ENCODE measurements at regions not wholly inside any gene's neighbourhood (a gene's known extent, or its start where the extent isn't known, plus 50 kb on each side); places are given as distances from the start of the nearest gene placed in this dataset.
A peak's percentile ranks its signal among the peaks of the same experiment; 100 is the strongest.

- TF ChIP-seq POLR2AphosphoS5 (IDR thresholded peaks at IDR 0.05; ENCODE audit: low read depth, low read length) (no peak), PAX5 (IDR thresholded peaks at IDR 0.05; ENCODE audit: insufficient read depth, low read length, severe bottlenecking) (no peak), SPI1 (IDR thresholded peaks at IDR 0.05; ENCODE audit: low read depth, low read length) (no peak), POU2F2 (IDR thresholded peaks at IDR 0.05; ENCODE audit: low read depth, low read length) (no peak), POLR2A (IDR thresholded peaks at IDR 0.05; ENCODE audit: low read depth, low read length) (no peak), TAF1 (IDR thresholded peaks at IDR 0.05; ENCODE audit: low read depth, low read length) (no peak)
- no peak for DNase-seq (ENCODE audit: insufficient read length, low spot score)
- FAIRE-seq = no peak
These were observed 135.2 kb downstream of the TLE3 start for GRCh38 chr15:69962561-69962960.

DNA sequence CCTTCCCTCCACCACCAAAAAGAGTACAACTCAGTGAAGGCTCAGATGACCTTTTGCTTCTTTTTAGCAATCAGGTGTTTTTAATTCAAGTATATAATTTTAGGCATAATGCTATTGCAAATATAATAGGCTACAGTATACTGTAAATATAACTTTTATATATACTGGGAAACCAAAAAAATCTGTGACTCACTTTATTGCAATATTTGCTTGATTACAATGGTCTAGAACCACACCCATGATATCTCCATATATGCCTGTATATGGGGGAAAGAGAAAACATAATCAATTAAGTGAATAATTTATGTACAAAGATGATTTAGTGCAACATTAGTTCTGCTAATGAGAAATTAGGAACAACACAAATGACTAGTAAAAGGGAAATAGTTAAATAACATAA is 134.3 kb downstream of the TLE3 start:
- DNase-seq (ENCODE audit: insufficient read length, low spot score) (no peak), FAIRE-seq (no peak)
- TF ChIP-seq PAX5 (IDR thresholded peaks at IDR 0.05; ENCODE audit: insufficient read depth, low read length, severe bottlenecking) = no peak
- TF ChIP-seq POLR2A (IDR thresholded peaks at IDR 0.05; ENCODE audit: low read depth, low read length) = no peak
- no peak for TF ChIP-seq POLR2AphosphoS5 (IDR thresholded peaks at IDR 0.05; ENCODE audit: low read depth, low read length)

- FAIRE-seq = no peak
- TF ChIP-seq POU2F2 (IDR thresholded peaks at IDR 0.05; ENCODE audit: low read depth, low read length) (no peak), SPI1 (IDR thresholded peaks at IDR 0.05; ENCODE audit: low read depth, low read length) (no peak), PAX5 (IDR thresholded peaks at IDR 0.05; ENCODE audit: insufficient read depth, low read length, severe bottlenecking) (no peak), POLR2A (IDR thresholded peaks at IDR 0.05; ENCODE audit: low read depth, low read length) (no peak), TAF1 (IDR thresholded peaks at IDR 0.05; ENCODE audit: low read depth, low read length) (no peak), POLR2AphosphoS5 (IDR thresholded peaks at IDR 0.05; ENCODE audit: low read depth, low read length) (no peak)
- no peak for DNase-seq (ENCODE audit: insufficient read length, low spot score)
These were observed 125.9 kb downstream of the TLE3 start for GRCh38 chr15:69971771-69972170.

DNA sequence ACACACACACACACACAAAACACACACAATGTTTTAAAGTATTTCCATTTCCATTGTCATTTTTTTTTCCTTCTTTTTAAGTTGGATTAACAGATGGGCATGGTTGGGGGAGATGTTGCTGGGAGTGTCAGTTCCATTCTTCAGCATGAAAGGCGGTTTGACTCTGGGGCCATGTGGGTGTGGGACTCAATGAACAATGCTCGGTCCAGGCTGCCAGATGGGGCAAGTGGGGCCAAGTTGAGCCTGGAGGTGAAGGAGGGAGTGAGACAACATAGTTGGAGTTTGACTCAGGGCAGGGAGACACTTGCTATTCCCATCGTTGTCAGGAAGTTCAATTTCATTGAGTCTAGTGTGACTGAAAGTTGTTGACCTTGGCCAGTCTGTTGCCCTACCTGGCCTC is 125.3 kb downstream of the TLE3 start:
- DNase-seq (ENCODE audit: insufficient read length, low spot score) = no peak
- TF ChIP-seq SPI1 (IDR thresholded peaks at IDR 0.05; ENCODE audit: low read depth, low read length) (no peak), TAF1 (IDR thresholded peaks at IDR 0.05; ENCODE audit: low read depth, low read length) (no peak), PAX5 (IDR thresholded peaks at IDR 0.05; ENCODE audit: insufficient read depth, low read length, severe bottlenecking) (no peak), POU2F2 (IDR thresholded peaks at IDR 0.05; ENCODE audit: low read depth, low read length) (no peak), POLR2AphosphoS5 (IDR thresholded peaks at IDR 0.05; ENCODE audit: low read depth, low read length) (no peak), POLR2A (IDR thresholded peaks at IDR 0.05; ENCODE audit: low read depth, low read length) (no peak)
- FAIRE-seq = no peak

DNA sequence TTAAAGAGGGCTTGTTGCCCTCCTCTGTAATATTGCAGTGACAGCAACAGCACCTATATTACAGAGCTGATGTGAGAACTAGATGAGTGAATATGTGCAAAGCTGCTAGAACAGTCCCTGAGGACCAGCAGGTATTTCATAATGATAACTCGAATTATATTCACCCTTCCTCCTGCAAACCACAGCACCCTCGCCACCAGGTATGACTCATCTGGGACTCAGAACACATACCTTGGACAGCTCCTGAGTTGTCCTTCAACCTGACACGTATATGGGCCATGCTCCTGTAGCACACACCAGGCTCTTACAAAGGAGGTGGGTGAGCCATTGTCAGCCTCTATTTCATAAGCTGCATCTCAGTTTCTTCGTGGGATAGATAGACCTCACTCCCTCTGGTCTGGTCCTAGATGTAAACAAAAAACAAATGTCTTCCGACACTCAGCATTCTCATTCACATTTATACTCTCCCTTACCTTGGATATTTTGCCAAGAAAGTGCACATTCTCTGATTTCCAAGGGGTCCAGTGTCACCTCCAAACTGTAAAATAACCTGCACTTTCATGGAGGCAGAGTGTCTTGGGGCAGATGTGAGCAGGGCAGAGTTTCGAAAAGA is 124.5 kb downstream of the TLE3 start:
- FAIRE-seq = no peak
- TF ChIP-seq POLR2A (IDR thresholded peaks at IDR 0.05; ENCODE audit: low read depth, low read length) = no peak
- no peak for TF ChIP-seq SPI1 (IDR thresholded peaks at IDR 0.05; ENCODE audit: low read depth, low read length)
- no peak for TF ChIP-seq PAX5 (IDR thresholded peaks at IDR 0.05; ENCODE audit: insufficient read depth, low read length, severe bottlenecking)
- no peak for TF ChIP-seq TAF1 (IDR thresholded peaks at IDR 0.05; ENCODE audit: low read depth, low read length)
- TF ChIP-seq POU2F2 (IDR thresholded peaks at IDR 0.05; ENCODE audit: low read depth, low read length) = no peak
- no peak for TF ChIP-seq POLR2AphosphoS5 (IDR thresholded peaks at IDR 0.05; ENCODE audit: low read depth, low read length)
- no peak for DNase-seq (ENCODE audit: insufficient read length, low spot score)

DNA sequence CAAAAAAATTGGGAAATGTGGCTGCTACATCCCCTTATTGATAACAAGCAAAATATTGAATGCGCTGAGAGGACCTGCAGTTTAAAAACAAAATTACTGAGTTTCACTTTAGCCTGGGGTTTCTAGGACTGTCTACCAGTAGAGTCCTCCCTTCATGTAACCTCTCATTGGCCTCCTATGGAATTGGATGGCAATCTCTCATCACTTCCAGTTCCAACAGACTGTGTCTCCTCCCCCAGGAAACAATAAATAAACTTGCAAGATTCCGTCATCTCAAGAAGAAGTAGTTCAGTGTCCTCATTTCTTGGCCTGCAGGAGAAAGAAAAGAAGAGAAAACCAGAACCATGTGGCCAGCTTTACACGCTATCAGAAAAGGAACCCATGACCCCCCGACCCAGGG is 123.8 kb downstream of the TLE3 start:
- no peak for TF ChIP-seq POU2F2 (IDR thresholded peaks at IDR 0.05; ENCODE audit: low read depth, low read length)
- no peak for TF ChIP-seq POLR2A (IDR thresholded peaks at IDR 0.05; ENCODE audit: low read depth, low read length)
- TF ChIP-seq TAF1 (IDR thresholded peaks at IDR 0.05; ENCODE audit: low read depth, low read length) = no peak
- TF ChIP-seq SPI1 (IDR thresholded peaks at IDR 0.05; ENCODE audit: low read depth, low read length) = no peak
- no peak for TF ChIP-seq PAX5 (IDR thresholded peaks at IDR 0.05; ENCODE audit: insufficient read depth, low read length, severe bottlenecking)
- TF ChIP-seq POLR2AphosphoS5 (IDR thresholded peaks at IDR 0.05; ENCODE audit: low read depth, low read length) = no peak
- DNase-seq (ENCODE audit: insufficient read length, low spot score) = no peak
- FAIRE-seq = no peak

DNA sequence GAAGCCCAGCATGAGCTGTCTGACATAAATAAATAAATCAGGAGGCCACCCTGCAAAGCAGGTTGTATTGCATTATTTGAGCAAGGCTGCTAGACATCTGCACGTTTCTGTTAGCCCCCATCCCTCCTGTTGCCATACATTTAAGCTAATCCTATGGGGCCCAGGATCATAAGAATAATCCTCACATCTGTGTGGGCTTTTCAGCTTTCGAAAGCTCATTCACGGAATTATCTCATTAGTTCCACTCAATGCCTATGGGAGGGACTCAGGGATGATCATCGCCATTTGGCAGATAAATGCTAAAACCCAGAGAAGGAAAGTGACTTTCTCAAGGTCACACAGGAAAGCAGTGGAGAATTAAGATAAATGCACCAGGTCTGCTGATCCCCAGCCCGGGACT is 123.4 kb downstream of the TLE3 start:
- no peak for FAIRE-seq
- TF ChIP-seq POLR2A (IDR thresholded peaks at IDR 0.05; ENCODE audit: low read depth, low read length) (no peak), PAX5 (IDR thresholded peaks at IDR 0.05; ENCODE audit: insufficient read depth, low read length, severe bottlenecking) (no peak), POLR2AphosphoS5 (IDR thresholded peaks at IDR 0.05; ENCODE audit: low read depth, low read length) (no peak), SPI1 (IDR thresholded peaks at IDR 0.05; ENCODE audit: low read depth, low read length) (no peak), TAF1 (IDR thresholded peaks at IDR 0.05; ENCODE audit: low read depth, low read length) (no peak), POU2F2 (IDR thresholded peaks at IDR 0.05; ENCODE audit: low read depth, low read length) (no peak)
- no peak for DNase-seq (ENCODE audit: insufficient read length, low spot score)

DNA sequence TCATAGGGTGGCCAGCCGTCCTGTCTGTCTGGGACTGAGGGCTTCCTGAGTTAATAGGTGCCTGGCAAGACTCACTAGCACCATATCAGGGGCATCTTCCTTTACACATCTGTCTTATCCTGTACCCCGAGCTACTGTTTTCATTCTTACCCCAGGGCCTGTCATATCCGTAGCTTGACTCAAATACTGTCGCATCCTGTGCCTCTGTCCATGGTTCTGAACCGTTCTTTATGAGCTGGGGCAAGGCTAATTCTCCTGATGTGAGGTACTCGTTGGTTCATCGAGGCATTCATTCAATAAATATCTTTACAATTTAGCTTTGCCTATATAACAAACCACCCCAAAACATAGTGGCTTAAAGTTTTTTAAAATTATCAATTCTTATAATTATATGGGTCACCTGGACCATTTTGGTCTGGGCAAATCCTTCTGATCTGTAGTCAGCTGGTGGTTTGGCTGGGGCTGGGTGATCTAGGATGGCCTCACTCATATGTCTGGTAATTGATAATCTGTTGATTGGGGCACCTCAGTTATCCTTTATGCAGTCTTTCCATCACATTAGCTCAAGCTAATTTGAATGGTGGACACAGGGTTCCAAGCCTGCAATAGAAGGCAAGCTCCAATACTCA is 121.2 kb downstream of the TLE3 start:
- TF ChIP-seq TAF1 (IDR thresholded peaks at IDR 0.05; ENCODE audit: low read depth, low read length) (no peak), PAX5 (IDR thresholded peaks at IDR 0.05; ENCODE audit: insufficient read depth, low read length, severe bottlenecking) (no peak), SPI1 (IDR thresholded peaks at IDR 0.05; ENCODE audit: low read depth, low read length) (no peak)
- FAIRE-seq (no peak), DNase-seq (ENCODE audit: insufficient read length, low spot score) (no peak)

DNA sequence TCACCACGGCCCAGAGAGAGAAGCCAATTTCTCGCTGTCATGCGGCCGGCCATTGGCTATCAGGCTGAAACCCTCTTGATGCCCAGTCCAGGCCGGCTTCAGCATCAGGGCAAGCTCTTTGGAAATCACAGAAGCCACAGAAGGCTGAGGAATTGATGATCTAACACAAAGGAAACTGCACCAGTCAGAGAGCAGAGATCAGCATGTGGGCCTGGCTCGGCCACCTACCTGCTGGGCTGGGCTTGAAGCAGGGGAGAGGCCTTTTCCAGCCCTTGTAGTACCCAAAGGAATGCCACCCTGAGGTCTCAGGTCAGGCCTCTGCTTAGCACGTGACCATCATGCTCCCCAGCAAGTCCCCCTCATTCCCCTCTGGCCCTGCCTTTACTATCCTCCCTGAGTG is 119.1 kb downstream of the TLE3 start:
- no peak for TF ChIP-seq SPI1 (IDR thresholded peaks at IDR 0.05; ENCODE audit: low read depth, low read length)
- TF ChIP-seq PAX5 (IDR thresholded peaks at IDR 0.05; ENCODE audit: insufficient read depth, low read length, severe bottlenecking) = no peak
- TF ChIP-seq POU2F2 (IDR thresholded peaks at IDR 0.05; ENCODE audit: low read depth, low read length) = no peak
- TF ChIP-seq TAF1 (IDR thresholded peaks at IDR 0.05; ENCODE audit: low read depth, low read length) = no peak
- no peak for TF ChIP-seq POLR2AphosphoS5 (IDR thresholded peaks at IDR 0.05; ENCODE audit: low read depth, low read length)
- no peak for TF ChIP-seq POLR2A (IDR thresholded peaks at IDR 0.05; ENCODE audit: low read depth, low read length)
- FAIRE-seq (no peak), DNase-seq (ENCODE audit: insufficient read length, low spot score) (no peak)

DNA sequence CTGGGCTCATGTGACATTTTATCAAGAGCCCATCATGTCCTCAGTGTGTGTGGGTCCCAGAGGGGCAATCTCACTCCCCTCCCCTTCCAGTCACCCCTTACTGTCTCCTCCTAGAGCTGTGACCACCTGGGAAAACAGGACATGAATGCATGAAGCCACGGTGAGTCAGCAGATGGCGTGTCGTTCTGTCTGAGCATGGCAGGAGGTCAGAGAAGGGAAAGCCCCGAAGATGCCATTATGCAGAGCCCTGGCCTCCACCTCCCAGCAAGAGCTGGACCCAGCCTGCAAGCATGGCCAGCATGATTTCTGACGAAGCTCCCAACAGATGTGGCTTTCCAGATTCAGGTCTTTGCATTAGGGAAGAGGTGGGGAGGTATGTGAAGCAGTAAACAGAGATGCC is 118.5 kb downstream of the TLE3 start:
- TF ChIP-seq POU2F2 (IDR thresholded peaks at IDR 0.05; ENCODE audit: low read depth, low read length) (peak; percentile 97), SPI1 (IDR thresholded peaks at IDR 0.05; ENCODE audit: low read depth, low read length) (no peak), POLR2AphosphoS5 (IDR thresholded peaks at IDR 0.05; ENCODE audit: low read depth, low read length) (no peak)
- DNase-seq (ENCODE audit: insufficient read length, low spot score) (no peak), FAIRE-seq (no peak)
